H9 (cell line): ENCODE measurements at regions not wholly inside any gene's neighbourhood (a gene's known extent, or its start where the extent isn't known, plus 50 kb on each side); places are given as distances from the start of the nearest gene placed in this dataset.

Experiments
- DNase-seq: peaks from one replicate; pipeline ENCODE4 v3.0.0-alpha.2; 2017
- H2AFZ ChIP-seq: one replicate; pipeline ENCODE4 v1.6.1; 2013; ENCODE audit warnings: mild to moderate bottlenecking, low read length, control low read depth, moderate library complexity
- H2AK5ac ChIP-seq: 2 replicates; pipeline ENCODE4 v1.6.1; 2013; ENCODE audit warnings: low read length, control low read depth, mixed read lengths; ENCODE audit not compliant: insufficient read length
- H2BK120ac ChIP-seq: one replicate; pipeline ENCODE4 v1.6.1; 2013; ENCODE audit warnings: low read depth, mild to moderate bottlenecking, low read length, control low read depth, inconsistent platforms; ENCODE audit not compliant: poor library complexity, severe bottlenecking
- H2BK12ac ChIP-seq: 2 replicates; pipeline ENCODE4 v1.6.1; 2013; ENCODE audit warnings: low read length, control low read depth, mixed read lengths, low read depth; ENCODE audit not compliant: insufficient read length
- H2BK15ac ChIP-seq: 2 replicates; pipeline ENCODE4 v1.6.1; 2013; ENCODE audit warnings: low read depth, low read length, control low read depth
- H2BK20ac ChIP-seq: one replicate; pipeline ENCODE4 v1.6.1; 2013; ENCODE audit warnings: low read depth, mild to moderate bottlenecking, low read length, control low read depth, inconsistent platforms; ENCODE audit not compliant: poor library complexity, severe bottlenecking
- H2BK5ac ChIP-seq: 2 replicates; pipeline ENCODE4 v1.6.1; 2013; ENCODE audit warnings: low read length, control low read depth, mixed read lengths; ENCODE audit not compliant: insufficient read length
- H3K14ac ChIP-seq: 2 replicates; pipeline ENCODE4 v1.6.1; 2013; ENCODE audit warnings: low read length, control low read depth; ENCODE audit not compliant: insufficient read depth
- H3K18ac ChIP-seq: 2 replicates; pipeline ENCODE4 v1.6.1; 2013; ENCODE audit warnings: low read depth, mild to moderate bottlenecking, mixed read lengths, low read length, control low read depth; ENCODE audit not compliant: insufficient read length
- H3K23ac ChIP-seq: 2 replicates; pipeline ENCODE4 v1.6.1; 2013; ENCODE audit warnings: low read length, control low read depth, mixed read lengths, low read depth; ENCODE audit not compliant: insufficient read length
- H3K23me2 ChIP-seq: 2 replicates; pipeline ENCODE4 v1.6.1; 2013; ENCODE audit warnings: low read depth, mild to moderate bottlenecking, mixed read lengths, low read length, control low read depth; ENCODE audit not compliant: insufficient read length, poor library complexity, severe bottlenecking
- H3K27ac ChIP-seq: 2 replicates; pipeline ENCODE4 v1.5.1; 2013; ENCODE audit warnings: low read length, control low read depth, mixed read lengths, low read depth; ENCODE audit not compliant: insufficient read length
- H3K27me3 ChIP-seq: 2 replicates; pipeline ENCODE4 v1.6.1; 2013; ENCODE audit warnings: low read length, control low read depth, inconsistent platforms; ENCODE audit not compliant: insufficient read depth
- H3K4ac ChIP-seq: 2 replicates; pipeline ENCODE4 v1.6.1; 2013; ENCODE audit warnings: low read depth, mild to moderate bottlenecking, control low read depth, inconsistent platforms, low read length, moderate library complexity
- H3K4me1 ChIP-seq: 2 replicates; pipeline ENCODE4 v1.6.1; 2013; ENCODE audit warnings: low read length, control low read depth, inconsistent platforms; ENCODE audit not compliant: insufficient read depth
- H3K4me2 ChIP-seq: 2 replicates; pipeline ENCODE4 v1.6.1; 2013; ENCODE audit warnings: low read length, control low read depth, mixed read lengths; ENCODE audit not compliant: insufficient read length, insufficient read depth
- H3K56ac ChIP-seq: 2 replicates; pipeline ENCODE4 v1.6.1; 2013; ENCODE audit warnings: low read depth, mild to moderate bottlenecking, mixed read lengths, low read length, control low read depth; ENCODE audit not compliant: insufficient read length
- H3K79me1 ChIP-seq: 2 replicates; pipeline ENCODE4 v1.6.1; 2013; ENCODE audit warnings: low read depth, mild to moderate bottlenecking, moderate library complexity, low read length, control low read depth, inconsistent platforms; ENCODE audit not compliant: insufficient read depth, poor library complexity, severe bottlenecking
- H3K79me2 ChIP-seq: 2 replicates; pipeline ENCODE4 v1.6.1; 2013; ENCODE audit warnings: low read length, control low read depth, inconsistent platforms; ENCODE audit not compliant: insufficient read depth
- H3K9ac ChIP-seq: 2 replicates; pipeline ENCODE4 v1.6.1; 2013; ENCODE audit warnings: low read length, control low read depth, mixed read lengths; ENCODE audit not compliant: insufficient read length; ENCODE audit errors: extremely low read depth
- H3K9me3 ChIP-seq: one replicate; pipeline ENCODE4 v1.6.1; 2013; ENCODE audit warnings: low read depth, low read length, inconsistent platforms; ENCODE audit not compliant: control insufficient read depth
- H3T11ph ChIP-seq: one replicate; pipeline ENCODE4 v1.6.1; 2013; ENCODE audit warnings: mild to moderate bottlenecking, low read length, control low read depth, inconsistent platforms
- H4K20me1 ChIP-seq: one replicate; pipeline ENCODE4 v1.6.1; 2013; ENCODE audit not compliant: control insufficient read depth, insufficient read length, insufficient read depth
- H4K5ac ChIP-seq: 2 replicates; pipeline ENCODE4 v1.6.1; 2013; ENCODE audit warnings: low read depth, mild to moderate bottlenecking, mixed read lengths, low read length, control low read depth; ENCODE audit not compliant: insufficient read length
- H4K8ac ChIP-seq: replicated peaks from 2 replicates; pipeline ENCODE4 v1.6.1; 2013; ENCODE audit warnings: low read length, control low read depth, mixed read lengths, low read depth; ENCODE audit not compliant: insufficient read length
- H4K91ac ChIP-seq: 2 replicates; pipeline ENCODE4 v1.6.1; 2013; ENCODE audit warnings: low read depth, mild to moderate bottlenecking, moderate library complexity, mixed read lengths, low read length, control low read depth; ENCODE audit not compliant: insufficient read length
- H3K27ac Mint-ChIP-seq, 3 experiments: 2 replicates in 2 of 3; 3 replicates in 1 of 3; pipeline ENCODE4 v1.8.0; 2020 to 2021; ENCODE audit warnings: mixed read lengths in 3 of 3, mild to moderate bottlenecking in 1 of 3, moderate library complexity in 1 of 3
- H3K27me3 Mint-ChIP-seq: 2 replicates; pipeline ENCODE4 v1.8.0; 2021; ENCODE audit warnings: low read depth, mild to moderate bottlenecking, moderate library complexity, mixed read lengths
- H3K36me3 Mint-ChIP-seq, 3 experiments: 2 replicates in 2 of 3; 3 replicates in 1 of 3; pipeline ENCODE4 v1.8.0; 2020 to 2021; ENCODE audit warnings: low read depth in 3 of 3, mixed read lengths in 3 of 3; ENCODE audit not compliant: insufficient read depth in 1 of 3
- H3K4me1 Mint-ChIP-seq, 2 experiments: 2 replicates each; pipeline ENCODE4 v1.8.0; 2020; ENCODE audit warnings: mixed read lengths in 2 of 2
- H3K4me3 Mint-ChIP-seq, 2 experiments: 2 replicates in 1 of 2; 3 replicates in 1 of 2; pipeline ENCODE4 v1.8.0; 2020 to 2021; ENCODE audit warnings: mild to moderate bottlenecking in 2 of 2, mixed read lengths in 2 of 2, moderate library complexity in 1 of 2
- H3K9me3 Mint-ChIP-seq, 2 experiments: 2 replicates in 1 of 2; 3 replicates in 1 of 2; pipeline ENCODE4 v1.8.0; 2020; ENCODE audit warnings: mild to moderate bottlenecking in 2 of 2, mixed read lengths in 2 of 2, moderate library complexity in 1 of 2
- whole genome bisulfite sequencing: extraction: QIAGEN DNeasy Blood & Tissue Kit; methylation state at CpG from one replicate; pipeline ENCODE4 v1.1.7; 2013; ENCODE audit warnings: missing lambda C conversion rate, low lambda C conversion rate, mixed read lengths; ENCODE audit not compliant: insufficient read length; ENCODE audit errors: extremely low coverage; 5-methylcytosine and 5-hydroxymethylcytosine counted together
- TF ChIP-seq, protein P1 (sequence below): fragments of 200-600 bp; sonication (generic); conservative IDR thresholded peaks from 3 replicates; pipeline ENCODE4 v1.8.0; 2021; ENCODE audit warnings: antibody characterized with exemption, mild to moderate bottlenecking

DNA sequence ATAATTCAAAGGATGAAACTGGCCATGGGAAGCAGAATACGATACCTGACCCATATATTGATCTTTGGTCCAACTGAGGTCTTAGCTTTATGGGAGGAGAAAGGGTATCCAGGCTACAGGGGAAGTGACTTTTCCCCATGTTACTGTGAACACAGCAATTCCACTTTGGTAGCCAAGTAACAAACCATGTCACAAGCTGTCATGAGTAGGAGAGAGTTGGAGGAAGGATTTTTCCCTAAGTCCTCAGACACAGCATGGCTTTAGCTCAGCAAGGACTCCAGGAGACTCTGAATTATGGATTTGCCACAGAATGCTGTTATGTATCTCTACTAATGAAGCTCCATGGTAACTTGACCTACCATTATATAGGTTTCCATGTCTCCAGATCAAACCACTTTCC lies 56.5 kb upstream of the GNAO1 start:
- no peak overlapping the region for H3K56ac ChIP-seq
- no peak for DNase-seq
- H2AFZ ChIP-seq = no peak overlapping the region
- no peak overlapping the region for H4K8ac ChIP-seq
- WGBS = no CpG with 5 or more reads among the region's 1 CpG
- H3K79me1 ChIP-seq = no peaks in the 10 kb centered on the region
- TF ChIP-seq, protein P1, sequence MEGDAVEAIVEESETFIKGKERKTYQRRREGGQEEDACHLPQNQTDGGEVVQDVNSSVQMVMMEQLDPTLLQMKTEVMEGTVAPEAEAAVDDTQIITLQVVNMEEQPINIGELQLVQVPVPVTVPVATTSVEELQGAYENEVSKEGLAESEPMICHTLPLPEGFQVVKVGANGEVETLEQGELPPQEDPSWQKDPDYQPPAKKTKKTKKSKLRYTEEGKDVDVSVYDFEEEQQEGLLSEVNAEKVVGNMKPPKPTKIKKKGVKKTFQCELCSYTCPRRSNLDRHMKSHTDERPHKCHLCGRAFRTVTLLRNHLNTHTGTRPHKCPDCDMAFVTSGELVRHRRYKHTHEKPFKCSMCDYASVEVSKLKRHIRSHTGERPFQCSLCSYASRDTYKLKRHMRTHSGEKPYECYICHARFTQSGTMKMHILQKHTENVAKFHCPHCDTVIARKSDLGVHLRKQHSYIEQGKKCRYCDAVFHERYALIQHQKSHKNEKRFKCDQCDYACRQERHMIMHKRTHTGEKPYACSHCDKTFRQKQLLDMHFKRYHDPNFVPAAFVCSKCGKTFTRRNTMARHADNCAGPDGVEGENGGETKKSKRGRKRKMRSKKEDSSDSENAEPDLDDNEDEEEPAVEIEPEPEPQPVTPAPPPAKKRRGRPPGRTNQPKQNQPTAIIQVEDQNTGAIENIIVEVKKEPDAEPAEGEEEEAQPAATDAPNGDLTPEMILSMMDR = no peak
- no peak overlapping the region for H3K4me3 Mint-ChIP-seq
- H3K9ac ChIP-seq = no peak overlapping the region
- H3K9me3 ChIP-seq = no peaks in the 10 kb centered on the region
- no peak overlapping the region for H4K91ac ChIP-seq
- no peaks in the 10 kb centered on the region for H3K36me3 Mint-ChIP-seq
- H3T11ph ChIP-seq = no peak overlapping the region
- no peaks in the 10 kb centered on the region for H3K4me1 ChIP-seq
- H2BK5ac ChIP-seq = no peak overlapping the region
- H3K27ac Mint-ChIP-seq = no peak overlapping the region
- no peaks in the 10 kb centered on the region for H4K20me1 ChIP-seq
- H3K4me1 Mint-ChIP-seq = no peaks in the 10 kb centered on the region
- no peak overlapping the region for H2AK5ac ChIP-seq
- no peak overlapping the region for H3K27ac ChIP-seq
- no peak overlapping the region for H4K5ac ChIP-seq
- no peak overlapping the region for H3K14ac ChIP-seq
- H2BK20ac ChIP-seq = no peak overlapping the region
- H3K79me2 ChIP-seq = no peaks in the 10 kb centered on the region
- no peak overlapping the region for H3K18ac ChIP-seq
- no peak overlapping the region for H2BK15ac ChIP-seq
- no peak overlapping the region for H3K23ac ChIP-seq
- H2BK120ac ChIP-seq = no peak overlapping the region
- H3K23me2 ChIP-seq = no peaks in the 10 kb centered on the region
- H3K27me3 ChIP-seq = no peaks in the 10 kb centered on the region; the same call in 1 of the 2 replicates
- H3K27me3 Mint-ChIP-seq = peaks cover 5% of the 10 kb centered on the region; the same call in 1 of the 2 replicates
- no peak overlapping the region for H3K4me2 ChIP-seq
- no peak overlapping the region for H2BK12ac ChIP-seq
- no peaks in the 10 kb centered on the region for H3K9me3 Mint-ChIP-seq
- H3K4ac ChIP-seq = no peak overlapping the region
